ENCODE measurements at regions not wholly inside any gene's neighbourhood (a gene's known extent, or its start where the extent isn't known, plus 50 kb on each side); places are given as distances from the start of the nearest gene placed in this dataset.

GRCh38 chr5:65068410-65068809, 299.7 kb downstream of the CWC27 start:
- H3K27ac ChIP-seq: no peak overlapping the region
- no peak overlapping the region for H3K4me3 ChIP-seq

- Histone ChIP-seq H3K4me3 (no peak overlapping the region), H3K27ac (no peak overlapping the region)
These were observed 301.3 kb downstream of the CWC27 start for GRCh38 chr5:65070026-65070425.

GRCh38 chr5:65072850-65073249, 304.1 kb downstream of the CWC27 start:
- Histone ChIP-seq H3K27ac (peak overlapping the region in 1 of 21 experiments; percentile 17), H3K4me3 (no peak overlapping the region)

- no peak overlapping the region for H3K4me3 ChIP-seq
- H3K27ac ChIP-seq: peak overlapping the region in 2 of 21 experiments; percentile 31 to 55
These were observed 304.5 kb downstream of the CWC27 start for GRCh38 chr5:65073250-65073661.

GRCh38 chr5:65075623-65076250, 307.0 kb downstream of the CWC27 start:
- H3K27ac ChIP-seq: no peak overlapping the region

GRCh38 chr5:65076251-65076869, 307.6 kb downstream of the CWC27 start:
- Histone ChIP-seq H3K27ac (no peak overlapping the region), H3K4me3 (no peak overlapping the region)

More at GRCh38 chr5:65075623-65076250, 307.0 kb downstream of the CWC27 start:
- H3K4me3 ChIP-seq: no peak overlapping the region

- Histone ChIP-seq H3K27ac (peak overlapping the region in 2 of 21 experiments; percentile 34 to 54), H3K4me3 (no peak overlapping the region)
These were observed 308.9 kb downstream of the CWC27 start for GRCh38 chr5:65077653-65078052.

GRCh38 chr5:65078331-65078730, 309.6 kb downstream of the CWC27 start:
- H3K27ac ChIP-seq: peak overlapping the region in 2 of 21 experiments; percentile 34 to 54
- H3K4me3 ChIP-seq: no peak overlapping the region

- Histone ChIP-seq H3K27ac (no peak overlapping the region), H3K4me3 (no peak overlapping the region)
These were observed 312.3 kb downstream of the CWC27 start for GRCh38 chr5:65081071-65081470.

GRCh38 chr5:65084795-65085515, 316.2 kb downstream of the CWC27 start:
- H3K4me3 ChIP-seq: no peak overlapping the region
- no peak overlapping the region for H3K27ac ChIP-seq

GRCh38 chr5:65085516-65085850, 316.8 kb downstream of the CWC27 start:
- H3K27ac ChIP-seq: no peak overlapping the region

GRCh38 chr5:65086234-65086890, 317.6 kb downstream of the CWC27 start:
- no peak overlapping the region for H3K27ac ChIP-seq
- no peak overlapping the region for H3K4me3 ChIP-seq

More at GRCh38 chr5:65085516-65085850, 316.8 kb downstream of the CWC27 start:
- no peak overlapping the region for H3K4me3 ChIP-seq

- no peak overlapping the region for H3K27ac ChIP-seq
These were observed 318.4 kb downstream of the CWC27 start for GRCh38 chr5:65087154-65087553.

GRCh38 chr5:65094279-65094678, 325.5 kb downstream of the CWC27 start:
- Histone ChIP-seq H3K27ac (peak overlapping the region in 2 of 21 experiments; percentile 61 to 74), H3K4me3 (no peak overlapping the region)

More at GRCh38 chr5:65087154-65087553, 318.4 kb downstream of the CWC27 start:
- H3K4me3 ChIP-seq: no peak overlapping the region

GRCh38 chr5:65098393-65098792, 329.7 kb downstream of the CWC27 start:
- no peak overlapping the region for H3K27ac ChIP-seq
- no peak overlapping the region for H3K4me3 ChIP-seq

Data from skin epidermis (tissue), 12 donors.